GM12878 (cell line): ENCODE measurements at regions not wholly inside any gene's neighbourhood (a gene's known extent, or its start where the extent isn't known, plus 50 kb on each side); places are given as distances from the start of the nearest gene placed in this dataset.

Experiments
- ATAC-seq: fragments of 200-7000 bp; cut with Tn5 transposase; 3 replicates; pipeline ENCODE4 v1.9.1; 2020; ENCODE audit warnings: mild to moderate bottlenecking, moderate library complexity
- BruUV-seq: library from RNA; stranded (reverse); fragments of 400-500 nt; replicated peaks from 2 replicates; lab custom pipeline; 2021; lab: Mats Ljungman, UMichigan
- CTCF ChIA-PET: fragments of 300-600 bp; sonication (Branson Sonifier 250); formaldehyde crosslinking; extraction: SDS; loops from one replicate; lab custom pipeline; 2021; ENCODE audit warnings: inconsistent platforms; lab: Yijun Ruan, JAX
- POLR2A ChIA-PET: fragments of 350-600 bp; formaldehyde crosslinking; extraction: SDS; loops from one replicate; lab custom pipeline; 2021; ENCODE audit warnings: inconsistent platforms; lab: Charles Lee
- RAD21 ChIA-PET: fragments of 300-600 bp; sonication (Branson Sonifier 250); formaldehyde crosslinking; loops from one replicate; lab custom pipeline; 2023; ENCODE audit warnings: antibody characterized with exemption; ENCODE audit not compliant: unreplicated experiment; lab: Charles Lee
- SMC1A ChIA-PET: fragments of 300-600 bp; sonication (Branson Sonifier 250); formaldehyde crosslinking; loops from one replicate; lab custom pipeline; 2023; ENCODE audit not compliant: unreplicated experiment, uncharacterized antibody; lab: Charles Lee
- DNase-seq: peaks from one replicate; pipeline ENCODE4 v3.0.0-alpha.2; 2011; ENCODE audit warnings: low read depth, low spot score
- FAIRE-seq: peaks from 3 replicates; lab custom pipeline; 2011; peaks lifted over from hg19 to GRCh38; lab: Jason Lieb, UNC
- H2AFZ ChIP-seq: 2 replicates; pipeline ENCODE4 v1.6.0; 2011; ENCODE audit warnings: low read depth, low read length, control low read depth; ENCODE audit not compliant: control insufficient read depth
- H3K27ac ChIP-seq: 2 replicates; pipeline ENCODE4 v1.5.1; 2011; ENCODE audit warnings: control low read depth; ENCODE audit not compliant: control insufficient read depth, insufficient read depth
- H3K27me3 ChIP-seq, 2 experiments: replicated peaks in 1 of 2; 2 replicates each; pipeline versions ENCODE4 v1.6.0 to v1.6.1; 2011; ENCODE audit warnings: low read length in 1 of 2; ENCODE audit not compliant: control insufficient read depth in 2 of 2, insufficient read depth in 2 of 2
- H3K36me3 ChIP-seq, 2 experiments: 2 replicates each; pipeline ENCODE4 v1.5.1; 2011; ENCODE audit warnings: low read length in 1 of 2; ENCODE audit not compliant: control insufficient read depth in 2 of 2, insufficient read depth in 2 of 2
- H3K4me1 ChIP-seq: 2 replicates; pipeline ENCODE4 v1.6.1; 2011; ENCODE audit warnings: mild to moderate bottlenecking, low read length, moderate library complexity, mixed read lengths; ENCODE audit not compliant: control insufficient read depth, insufficient read depth
- H3K4me2 ChIP-seq: 2 replicates; pipeline ENCODE4 v1.6.0; 2011; ENCODE audit warnings: control low read depth; ENCODE audit not compliant: control insufficient read depth, insufficient read depth
- H3K4me3 ChIP-seq: fragments of 200-600 bp; sonication (generic); 2 replicates; pipeline ENCODE4 v1.5.1; 2016
- H3K79me2 ChIP-seq: 2 replicates; pipeline ENCODE4 v1.6.0; 2011; ENCODE audit warnings: low read length; ENCODE audit not compliant: control insufficient read depth, insufficient read depth
- H3K9ac ChIP-seq: 2 replicates; pipeline ENCODE4 v1.8.0; 2011; ENCODE audit warnings: low read length, control low read depth, mixed read lengths; ENCODE audit not compliant: control insufficient read depth, insufficient read depth
- H3K9me3 ChIP-seq: replicated peaks from 3 replicates; pipeline ENCODE4 v1.5.1; 2011; ENCODE audit warnings: mild to moderate bottlenecking, low read length; ENCODE audit not compliant: control insufficient read depth, insufficient read depth
- H4K20me1 ChIP-seq: 2 replicates; pipeline ENCODE4 v1.6.0; 2011; ENCODE audit not compliant: control insufficient read depth, insufficient read depth
- GABPA ChIP-seq: IDR thresholded peaks from 2 replicates; pipeline ENCODE4 v1.6.1; 2014; ENCODE audit warnings: antibody characterized with exemption, low read depth, mild to moderate bottlenecking, inconsistent platforms
- IKZF2 ChIP-seq, 2 experiments: fragments of 450-650 bp; IDR thresholded peaks; 2 replicates each; pipeline ENCODE4 v1.6.1; 2017; ENCODE audit warnings: mild to moderate bottlenecking in 2 of 2, moderate library complexity in 2 of 2
- KLF5 ChIP-seq: fragments of 450-650 bp; IDR thresholded peaks from 2 replicates; pipeline ENCODE4 v1.6.1; 2014; ENCODE audit warnings: mild to moderate bottlenecking; ENCODE audit not compliant: partially characterized antibody
- LARP7 ChIP-seq: fragments of 450-650 bp; IDR thresholded peaks from 2 replicates; pipeline ENCODE4 v1.6.1; 2017; ENCODE audit warnings: mild to moderate bottlenecking
- MEF2B ChIP-seq: fragments of 450-650 bp; IDR thresholded peaks from 2 replicates; pipeline ENCODE4 v1.6.1; 2018; ENCODE audit warnings: mild to moderate bottlenecking, moderate library complexity; ENCODE audit not compliant: partially characterized antibody, poor library complexity, severe bottlenecking
- NFYB ChIP-seq: IDR thresholded peaks from 2 replicates; pipeline ENCODE4 v1.6.1; 2011; ENCODE audit warnings: low read depth, mild to moderate bottlenecking, low read length, improper control_type of control experiment, moderate library complexity; ENCODE audit not compliant: insufficient read depth
- NKRF ChIP-seq: fragments of 450-650 bp; conservative IDR thresholded peaks from 2 replicates; pipeline ENCODE4 v1.6.1; 2017; ENCODE audit warnings: mild to moderate bottlenecking, moderate library complexity
- NR2F1 ChIP-seq: fragments of 450-650 bp; conservative IDR thresholded peaks from 2 replicates; pipeline ENCODE4 v1.6.1; 2017; ENCODE audit warnings: mild to moderate bottlenecking
- RELB ChIP-seq: fragments of 450-650 bp; IDR thresholded peaks from 2 replicates; pipeline ENCODE4 v1.6.1; 2017; ENCODE audit warnings: low read depth, mild to moderate bottlenecking, moderate library complexity
- YY1 ChIP-seq: IDR thresholded peaks from 2 replicates; pipeline ENCODE4 v1.6.1; 2011; ENCODE audit warnings: low read depth, mild to moderate bottlenecking, low read length
- ZNF592 ChIP-seq: fragments of 450-650 bp; IDR thresholded peaks from 2 replicates; pipeline ENCODE4 v1.6.1; 2017; ENCODE audit warnings: mild to moderate bottlenecking, moderate library complexity
- ZNF622 ChIP-seq: fragments of 450-650 bp; IDR thresholded peaks from 2 replicates; pipeline ENCODE4 v1.6.1; 2017; ENCODE audit warnings: mild to moderate bottlenecking, inconsistent platforms
- WGBS: methylation state at CpG from one replicate; pipeline ENCODE4 v1.1.6; 2016; ENCODE audit warnings: low lambda C conversion rate; ENCODE audit not compliant: insufficient replicate concordance, insufficient coverage; ENCODE audit errors: missing lambda C conversion rate; 5-methylcytosine and 5-hydroxymethylcytosine counted together
- in situ Hi-C: fragments of 300-500 bp; cut with MboI; formaldehyde crosslinking; loops from 9 replicates; pipeline ENCODE4 v1.14.3; 2018; ENCODE audit warnings: mixed read lengths
- intact Hi-C: fragments of 100-400 bp; cut with micrococcal nuclease; formaldehyde crosslinking; loops from one replicate; pipeline ENCODE4 v1.14.2; 2022; ENCODE audit not compliant: unreplicated experiment
- TF ChIP-seq, protein P1 (sequence below): IDR thresholded peaks from 2 replicates; pipeline ENCODE4 v1.6.1; 2012; ENCODE audit warnings: low read depth, low read length, improper control_type of control experiment

DNA sequence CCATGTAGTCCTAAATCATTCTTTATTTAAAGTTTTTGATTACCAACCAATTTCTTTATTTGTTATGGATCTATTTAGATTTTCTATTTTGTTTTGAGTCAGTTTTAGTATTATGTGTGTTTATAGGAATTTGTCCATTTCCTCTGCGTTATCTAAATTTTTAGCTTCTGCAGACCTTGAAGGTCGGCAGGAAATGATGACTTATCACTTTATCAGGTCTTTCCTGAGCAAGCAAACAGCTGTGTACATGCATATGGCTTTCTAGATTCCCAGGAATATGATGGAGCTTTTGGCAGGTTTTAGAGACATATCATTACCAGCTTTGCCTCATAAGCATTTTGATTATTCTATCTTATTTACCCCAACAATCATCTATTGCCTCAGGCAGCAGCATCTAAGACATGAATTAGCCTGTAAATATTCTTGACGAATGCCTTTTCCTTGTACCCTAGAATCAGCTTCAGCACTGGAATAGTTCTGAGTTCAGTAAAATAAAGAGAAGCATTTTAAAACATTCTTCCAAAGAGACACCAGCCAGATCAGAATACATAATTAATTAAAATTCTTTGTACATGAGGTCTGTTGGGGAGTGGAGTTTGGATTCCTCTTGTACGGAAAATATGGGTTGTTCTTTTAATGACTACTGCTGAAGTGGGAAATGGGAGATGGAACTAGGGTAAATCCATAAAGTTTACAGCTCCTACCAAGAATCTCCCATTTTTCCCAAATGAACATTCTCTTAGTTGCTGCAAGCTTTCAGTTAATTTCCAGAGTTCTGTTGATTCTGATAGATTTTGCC is 408.8 kb upstream of the SEMA3C start (continued):
- TF ChIP-seq NKRF (no peak), LARP7 (no peak), MEF2B (no peak), ZNF622 (no peak)

DNA sequence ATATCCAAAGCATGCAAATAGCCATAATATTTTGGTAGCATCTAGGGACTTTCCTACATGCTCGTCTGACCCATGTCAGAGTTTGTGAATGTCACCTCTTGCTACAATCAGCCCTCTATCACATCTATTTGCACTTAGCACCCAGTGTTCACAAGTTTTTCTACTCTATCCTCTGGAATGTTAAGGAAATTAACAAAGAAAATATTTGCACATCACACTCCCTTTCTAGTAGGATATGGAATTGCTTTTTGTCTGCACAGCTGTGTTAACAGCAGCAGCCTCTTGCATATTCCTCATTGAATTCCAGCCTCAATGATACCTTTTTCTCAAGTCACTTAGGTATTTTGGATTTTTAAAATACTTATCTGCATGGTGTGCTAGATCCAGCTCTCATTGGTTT is 403.1 kb upstream of the SEMA3C start:
- POLR2A ChIA-PET, result no interaction called here
- CTCF ChIA-PET, result no interaction called here
- 0% methylated on average over 1 of the region's 1 CpG for WGBS
- intact Hi-C loops (no loop called here), in situ Hi-C loops (no loop called here)
- no TSS peak for BruUV-seq
- no peaks in the 10 kb centered on the region for H3K79me2 ChIP-seq
- FAIRE-seq (no peak), ATAC-seq (no peak), DNase-seq (no peak)
- H3K4me3 ChIP-seq, result no peak overlapping the region
- H4K20me1 ChIP-seq, result no peaks in the 10 kb centered on the region
- no peak overlapping the region for H2AFZ ChIP-seq
- H3K9me3 ChIP-seq, result no peaks in the 10 kb centered on the region
- no peak overlapping the region for H3K9ac ChIP-seq
- SMC1A ChIA-PET, result no interaction called here
- H3K4me1 ChIP-seq, result no peaks in the 10 kb centered on the region
- no peaks in the 10 kb centered on the region for H3K27me3 ChIP-seq
- H3K4me2 ChIP-seq, result no peak overlapping the region
- no peaks in the 10 kb centered on the region for H3K36me3 ChIP-seq
- H3K27ac ChIP-seq, result no peak overlapping the region
- RAD21 ChIA-PET, result no interaction called here
- no peak for TF ChIP-seq YY1
- TF ChIP-seq KLF5, result no peak
- TF ChIP-seq IKZF2 (IDR thresholded peaks at IDR 0.05), result no peak
- TF ChIP-seq RELB, result no peak
- TF ChIP-seq NR2F1, result no peak
- TF ChIP-seq NFYB, result no peak
- TF ChIP-seq, protein P1, sequence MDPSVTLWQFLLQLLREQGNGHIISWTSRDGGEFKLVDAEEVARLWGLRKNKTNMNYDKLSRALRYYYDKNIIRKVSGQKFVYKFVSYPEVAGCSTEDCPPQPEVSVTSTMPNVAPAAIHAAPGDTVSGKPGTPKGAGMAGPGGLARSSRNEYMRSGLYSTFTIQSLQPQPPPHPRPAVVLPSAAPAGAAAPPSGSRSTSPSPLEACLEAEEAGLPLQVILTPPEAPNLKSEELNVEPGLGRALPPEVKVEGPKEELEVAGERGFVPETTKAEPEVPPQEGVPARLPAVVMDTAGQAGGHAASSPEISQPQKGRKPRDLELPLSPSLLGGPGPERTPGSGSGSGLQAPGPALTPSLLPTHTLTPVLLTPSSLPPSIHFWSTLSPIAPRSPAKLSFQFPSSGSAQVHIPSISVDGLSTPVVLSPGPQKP, result no peak
- TF ChIP-seq GABPA, result no peak
- TF ChIP-seq ZNF592, result no peak
